Ovary (tissue), 7 donors: ENCODE measurements at regions not wholly inside any gene's neighbourhood (a gene's known extent, or its start where the extent isn't known, plus 50 kb on each side); places are given as distances from the start of the nearest gene placed in this dataset.

ENCODE experiments used
- DNase-seq, 5 donors: peaks; one replicate each; pipeline ENCODE4 v3.0.0-alpha.2; 2019 to 2020
- H3K27ac ChIP-seq, 2 donors: fragments of 200-600 bp; one replicate each; pipeline versions ENCODE4 v1.5.1 to v1.8.0; 2019 to 2022
- H3K27me3 ChIP-seq: fragments of 200-600 bp; one replicate; pipeline ENCODE4 v1.8.0; 2022
- H3K36me3 ChIP-seq: fragments of 200-600 bp; sonication (generic); one replicate; pipeline ENCODE4 v1.5.1; 2019
- H3K4me1 ChIP-seq: one replicate; pipeline ENCODE4 v1.8.1; 2013; ENCODE audit warnings: mild to moderate bottlenecking, moderate library complexity; ENCODE audit not compliant: insufficient read depth
- H3K4me3 ChIP-seq: fragments of 200-600 bp; sonication (generic); one replicate; pipeline ENCODE4 v1.5.1; 2017
- H3K9me3 ChIP-seq, 2 donors: fragments of 200-600 bp in 1 of 2; sonication (generic) in 1 of 2; one replicate each; pipeline versions ENCODE4 v1.5.1 to v1.8.1; 2013 to 2019; ENCODE audit warnings: mild to moderate bottlenecking in 1 of 2, moderate library complexity in 1 of 2
- EP300 ChIP-seq: sonication (generic); formaldehyde crosslinking; IDR thresholded peaks from one replicate; pipeline ENCODE4 v1.6.1; 2017; ENCODE audit warnings: antibody characterized with exemption
- POLR2A ChIP-seq: fragments of 450-650 bp; IDR thresholded peaks from one replicate; pipeline ENCODE4 v1.6.1; 2017; ENCODE audit warnings: antibody characterized with exemption, mild to moderate bottlenecking, moderate library complexity
- WGBS, 3 donors: extraction: QIAGEN DNeasy Blood & Tissue Kit in 1 of 3; methylation state at CpG; one replicate each; pipeline versions ENCODE4 v1.1.5 to v1.1.7; 2013 to 2017; 5-methylcytosine and 5-hydroxymethylcytosine counted together
- intact Hi-C, 4 donors: fragments of 100-400 bp; cut with DNase I; formaldehyde crosslinking; loops; one replicate each; pipeline versions ENCODE4 v1.11.0 to v1.15.1; 2022 to 2023
- TF ChIP-seq, protein P1 (sequence below), 3 donors: fragments of 450-650 bp in 2 of 3; fragments of 200-600 bp in 1 of 3; IDR thresholded peaks; one replicate each; pipeline versions ENCODE4 v1.5.1 to v1.8.0; 2016 to 2022; ENCODE audit warnings: antibody characterized with exemption in 3 of 3, mild to moderate bottlenecking in 1 of 3
- donor health status: DM: no; HTN: no; CAD: no; lungs with moderate emphysema.
- donor health status: DM: no; HTN: no; CAD: no.
- donor health status: Bipolar disorder and iron deficiency.
- donor health status: DM: no; HTN: no; CAD: no.
- donor health status: DM: yes; HTN: yes; CAD: no.

DNA sequence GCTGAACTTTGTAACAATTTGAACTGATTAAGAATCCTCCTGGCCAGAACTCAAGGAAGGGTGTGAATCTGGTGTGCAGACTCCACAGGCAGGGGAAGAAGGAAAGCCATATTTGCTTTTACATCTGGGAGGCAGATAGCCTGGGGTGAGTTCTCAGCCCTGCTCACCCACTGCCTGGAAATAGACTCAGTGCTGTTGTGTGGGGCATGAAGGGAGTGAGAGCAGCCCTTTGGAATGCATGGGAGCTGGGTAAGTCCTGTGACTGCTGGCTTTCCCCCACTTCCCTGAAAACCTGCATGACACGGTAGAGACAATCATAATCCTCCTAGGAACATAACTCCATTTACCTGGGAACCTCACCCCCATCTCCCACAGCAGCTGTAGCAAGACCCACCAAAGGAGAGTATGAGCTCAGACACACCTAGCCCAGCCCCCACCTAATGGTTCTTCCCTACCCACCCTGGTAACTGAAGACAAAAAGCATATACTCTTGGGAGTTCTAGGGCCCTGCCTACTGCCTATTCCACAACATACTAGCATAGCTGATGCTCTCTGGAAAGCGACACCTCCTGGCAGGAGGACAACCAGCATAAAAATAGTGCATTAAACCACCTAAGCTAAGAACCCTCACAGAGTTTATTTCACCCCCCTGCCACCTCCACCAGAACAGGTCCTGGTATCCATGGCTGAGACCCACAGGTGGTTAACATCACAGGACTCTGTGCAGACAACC lies 59.3 kb upstream of the UBQLN2 start:
- Histone ChIP-seq H3K9me3 (no peaks in the 10 kb centered on the region), H3K4me1 (no peaks in the 10 kb centered on the region), H3K27ac (no peak overlapping the region), H3K36me3 (no peaks in the 10 kb centered on the region), H3K4me3 (no peak overlapping the region), H3K27me3 (no peaks in the 10 kb centered on the region)
- no peak for DNase-seq
- intact Hi-C loops = no loop called here
- WGBS, 3 donors = 49 to 69% (median 52%) methylated on average over 2 of the region's 2 CpGs
- TF ChIP-seq, protein P1, sequence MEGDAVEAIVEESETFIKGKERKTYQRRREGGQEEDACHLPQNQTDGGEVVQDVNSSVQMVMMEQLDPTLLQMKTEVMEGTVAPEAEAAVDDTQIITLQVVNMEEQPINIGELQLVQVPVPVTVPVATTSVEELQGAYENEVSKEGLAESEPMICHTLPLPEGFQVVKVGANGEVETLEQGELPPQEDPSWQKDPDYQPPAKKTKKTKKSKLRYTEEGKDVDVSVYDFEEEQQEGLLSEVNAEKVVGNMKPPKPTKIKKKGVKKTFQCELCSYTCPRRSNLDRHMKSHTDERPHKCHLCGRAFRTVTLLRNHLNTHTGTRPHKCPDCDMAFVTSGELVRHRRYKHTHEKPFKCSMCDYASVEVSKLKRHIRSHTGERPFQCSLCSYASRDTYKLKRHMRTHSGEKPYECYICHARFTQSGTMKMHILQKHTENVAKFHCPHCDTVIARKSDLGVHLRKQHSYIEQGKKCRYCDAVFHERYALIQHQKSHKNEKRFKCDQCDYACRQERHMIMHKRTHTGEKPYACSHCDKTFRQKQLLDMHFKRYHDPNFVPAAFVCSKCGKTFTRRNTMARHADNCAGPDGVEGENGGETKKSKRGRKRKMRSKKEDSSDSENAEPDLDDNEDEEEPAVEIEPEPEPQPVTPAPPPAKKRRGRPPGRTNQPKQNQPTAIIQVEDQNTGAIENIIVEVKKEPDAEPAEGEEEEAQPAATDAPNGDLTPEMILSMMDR (IDR thresholded peaks at IDR 0.05) = no peak
- TF ChIP-seq EP300 (no peak), POLR2A (no peak)

DNA sequence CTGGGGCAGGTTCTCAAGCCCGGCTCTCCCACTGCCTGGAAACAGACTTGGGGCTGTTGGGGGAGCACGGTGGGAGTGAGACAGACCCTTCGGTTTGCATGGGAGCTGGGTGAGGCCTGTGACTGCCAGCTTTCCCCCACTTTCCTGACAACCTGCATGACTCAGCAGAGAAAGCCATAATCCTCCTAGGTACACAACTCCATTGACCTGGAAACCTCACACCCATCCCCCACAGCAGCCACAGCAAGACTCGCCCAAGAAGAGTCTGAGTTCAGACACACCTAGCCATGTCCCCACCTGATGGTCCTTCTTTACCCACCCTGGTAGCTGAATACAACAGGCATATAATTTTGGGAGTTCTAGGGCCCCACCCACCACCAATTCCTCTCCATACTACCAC lies 57.6 kb upstream of the UBQLN2 start:
- H3K36me3 ChIP-seq = no peaks in the 10 kb centered on the region
- intact Hi-C loops = no loop called here
- H3K4me3 ChIP-seq = no peak overlapping the region
- WGBS, 3 donors = 60 to 74% (median 71%) methylated on average over 4 of the region's 4 CpGs
- no peak overlapping the region for H3K27ac ChIP-seq
- DNase-seq = no peak
- TF ChIP-seq, protein P1 (IDR thresholded peaks at IDR 0.05) = no peak
- no peak for TF ChIP-seq EP300
- TF ChIP-seq POLR2A = no peak
- no peaks in the 10 kb centered on the region for H3K27me3 ChIP-seq
- H3K4me1 ChIP-seq = no peaks in the 10 kb centered on the region
- no peaks in the 10 kb centered on the region for H3K9me3 ChIP-seq
